Smooth muscle cell (in vitro differentiated cells): ENCODE measurements at regions not wholly inside any gene's neighbourhood (a gene's known extent, or its start where the extent isn't known, plus 50 kb on each side); places are given as distances from the start of the nearest gene placed in this dataset.

Experiments used
- DNase-seq: peaks from one replicate; lab custom pipeline; 2025; ENCODE audit not compliant: unreplicated experiment; lab: John Stamatoyannopoulos, UW
- H2AFZ ChIP-seq: fragments of 200-600 bp; sonication (generic); 2 replicates; pipeline ENCODE4 v1.6.0; 2016; ENCODE audit warnings: antibody characterized with exemption, low read depth, mild to moderate bottlenecking
- H3F3A ChIP-seq: fragments of 200-600 bp; sonication (generic); 2 replicates; pipeline ENCODE4 v1.6.0; 2017; ENCODE audit warnings: antibody characterized with exemption, low read depth
- H3K27ac ChIP-seq: fragments of 200-600 bp; sonication (generic); 2 replicates; pipeline ENCODE4 v1.5.1; 2016; ENCODE audit warnings: low read depth, mild to moderate bottlenecking
- H3K27me3 ChIP-seq: fragments of 200-600 bp; sonication (generic); 2 replicates; pipeline ENCODE4 v1.6.1; 2016; ENCODE audit warnings: low read depth, mild to moderate bottlenecking
- H3K36me3 ChIP-seq: fragments of 200-600 bp; sonication (generic); 2 replicates; pipeline ENCODE4 v1.5.1; 2016; ENCODE audit warnings: low read depth
- H3K4me1 ChIP-seq: fragments of 200-600 bp; sonication (generic); 2 replicates; pipeline ENCODE4 v1.5.1; 2016; ENCODE audit warnings: low read depth
- H3K4me2 ChIP-seq: fragments of 200-600 bp; sonication (generic); 2 replicates; pipeline ENCODE4 v1.6.0; 2016; ENCODE audit warnings: mild to moderate bottlenecking
- H3K4me3 ChIP-seq: fragments of 200-600 bp; sonication (generic); 2 replicates; pipeline ENCODE4 v1.5.1; 2016; ENCODE audit warnings: mild to moderate bottlenecking
- H3K79me2 ChIP-seq: fragments of 200-600 bp; sonication (generic); 2 replicates; pipeline ENCODE4 v1.6.0; 2016; ENCODE audit warnings: low read depth, mild to moderate bottlenecking
- H3K9ac ChIP-seq: fragments of 200-600 bp; sonication (generic); 2 replicates; pipeline ENCODE4 v1.6.0; 2016; ENCODE audit warnings: low read depth
- H3K9me3 ChIP-seq: fragments of 200-600 bp; sonication (generic); replicated peaks from 2 replicates; pipeline ENCODE4 v1.5.1; 2016; ENCODE audit warnings: low read depth
- H4K20me1 ChIP-seq: fragments of 200-600 bp; sonication (generic); 2 replicates; pipeline ENCODE4 v1.6.0; 2016; ENCODE audit warnings: low read depth
- CTCF ChIP-seq: fragments of 200-600 bp; sonication (generic); IDR thresholded peaks from 2 replicates; pipeline ENCODE4 v1.5.1; 2017; ENCODE audit warnings: borderline replicate concordance, mild to moderate bottlenecking, antibody characterized with exemption; ENCODE audit not compliant: insufficient read depth, poor library complexity, severe bottlenecking
- WGBS: methylation state at CpG from one replicate; pipeline ENCODE4 v1.1.7; 2016; ENCODE audit warnings: low lambda C conversion rate; 5-methylcytosine and 5-hydroxymethylcytosine counted together

GRCh38 chr4:59223292-59223941, 1976.7 kb upstream of the ADGRL3 start:
- DNase-seq: no peak
- no peaks in the 10 kb centered on the region for H3K36me3 ChIP-seq
- H3K9me3 ChIP-seq: no peaks in the 10 kb centered on the region
- H3K79me2 ChIP-seq: no peaks in the 10 kb centered on the region
- H3K4me2 ChIP-seq: no peak overlapping the region
- 71% methylated on average over 2 of the region's 2 CpGs for WGBS
- no peaks in the 10 kb centered on the region for H3K4me1 ChIP-seq
- no peak for TF ChIP-seq CTCF
- H3K9ac ChIP-seq: no peak overlapping the region
- H3F3A ChIP-seq: no peaks in the 10 kb centered on the region
- H3K4me3 ChIP-seq: no peak overlapping the region
- no peaks in the 10 kb centered on the region for H3K27me3 ChIP-seq
- no peak overlapping the region for H3K27ac ChIP-seq
- H4K20me1 ChIP-seq: no peaks in the 10 kb centered on the region
- no peak overlapping the region for H2AFZ ChIP-seq

- H3K9ac ChIP-seq: no peak overlapping the region
- peaks cover 4% of the 10 kb centered on the region for H3K4me1 ChIP-seq
- no peak overlapping the region for H3K27ac ChIP-seq
- no peak overlapping the region for H3K4me2 ChIP-seq
- no peak overlapping the region for H2AFZ ChIP-seq
- no peaks in the 10 kb centered on the region for H3K9me3 ChIP-seq
- no peaks in the 10 kb centered on the region for H3K36me3 ChIP-seq
- WGBS: 87% methylated on average over 3 of the region's 3 CpGs
- no peak for TF ChIP-seq CTCF
- no peak for DNase-seq
- no peaks in the 10 kb centered on the region for H3F3A ChIP-seq
- H3K4me3 ChIP-seq: no peak overlapping the region
- H4K20me1 ChIP-seq: no peaks in the 10 kb centered on the region
- no peaks in the 10 kb centered on the region for H3K27me3 ChIP-seq
- no peaks in the 10 kb centered on the region for H3K79me2 ChIP-seq
These were observed 1961.9 kb upstream of the ADGRL3 start for GRCh38 chr4:59238212-59238611.

- H3K27ac ChIP-seq: no peak overlapping the region
- H3K79me2 ChIP-seq: no peaks in the 10 kb centered on the region
- no peaks in the 10 kb centered on the region for H3K27me3 ChIP-seq
- no peak for TF ChIP-seq CTCF
- no peaks in the 10 kb centered on the region for H3F3A ChIP-seq
- H2AFZ ChIP-seq: no peak overlapping the region
- no peak for DNase-seq
- no peaks in the 10 kb centered on the region for H4K20me1 ChIP-seq
- H3K36me3 ChIP-seq: no peaks in the 10 kb centered on the region
- no peak overlapping the region for H3K9ac ChIP-seq
- no peak overlapping the region for H3K4me2 ChIP-seq
- H3K4me3 ChIP-seq: no peak overlapping the region
- peaks cover 4% of the 10 kb centered on the region for H3K4me1 ChIP-seq
- no peaks in the 10 kb centered on the region for H3K9me3 ChIP-seq
- 76% methylated on average over 7 of the region's 7 CpGs for WGBS
These were observed 1960.1 kb upstream of the ADGRL3 start for GRCh38 chr4:59240011-59240410.

GRCh38 chr4:59243038-59243437, 1957.1 kb upstream of the ADGRL3 start:
- no peaks in the 10 kb centered on the region for H3K9me3 ChIP-seq
- no peak for DNase-seq

More at GRCh38 chr4:59243038-59243437, 1957.1 kb upstream of the ADGRL3 start:
- Histone ChIP-seq H2AFZ (no peak overlapping the region), H3K4me1 (peaks cover 4% of the 10 kb centered on the region), H3K36me3 (no peaks in the 10 kb centered on the region), H3K9ac (no peak overlapping the region), H4K20me1 (no peaks in the 10 kb centered on the region), H3K4me3 (no peak overlapping the region), H3K79me2 (no peaks in the 10 kb centered on the region), H3F3A (no peaks in the 10 kb centered on the region), H3K27ac (no peak overlapping the region), H3K4me2 (no peak overlapping the region), H3K27me3 (no peaks in the 10 kb centered on the region)
- TF ChIP-seq CTCF: no peak
